ACC112 (cell line): ENCODE measurements at regions not wholly inside any gene's neighbourhood (a gene's known extent, or its start where the extent isn't known, plus 50 kb on each side); places are given as distances from the start of the nearest gene placed in this dataset.
"Not testable (repeated sequence)": the region's sequence is repeated elsewhere in the genome, so short reads cannot be mapped to it uniquely, and the experiment has no call there.

Source experiments
- H2AFZ ChIP-seq: fragments of 200-600 bp; sonication (generic); one replicate; pipeline ENCODE4 v1.6.0; 2017; ENCODE audit warnings: antibody characterized with exemption, low read length; ENCODE audit not compliant: unreplicated experiment
- H3K27ac ChIP-seq: fragments of 200-600 bp; sonication (generic); 2 replicates; pipeline ENCODE4 v1.5.1; 2014; ENCODE audit warnings: low read depth, mild to moderate bottlenecking, antibody characterized with exemption, low read length, moderate library complexity
- H3K27me3 ChIP-seq: fragments of 200-600 bp; sonication (generic); 2 replicates; pipeline ENCODE4 v1.6.1; 2014; ENCODE audit warnings: mild to moderate bottlenecking, antibody characterized with exemption, low read length, moderate library complexity, mixed read lengths; ENCODE audit not compliant: insufficient read depth
- H3K36me3 ChIP-seq: fragments of 200-600 bp; sonication (generic); 2 replicates; pipeline ENCODE4 v1.6.1; 2016; ENCODE audit warnings: mild to moderate bottlenecking, antibody characterized with exemption, low read length, moderate library complexity, mixed read lengths; ENCODE audit not compliant: insufficient read depth
- H3K4me1 ChIP-seq: fragments of 200-600 bp; sonication (generic); one replicate; pipeline ENCODE4 v1.6.1; 2016; ENCODE audit warnings: low read length, mixed read lengths; ENCODE audit not compliant: insufficient read depth, unreplicated experiment, control insufficient read depth
- H3K4me3 ChIP-seq: fragments of 200-600 bp; sonication (generic); 2 replicates; pipeline ENCODE4 v1.5.1; 2014; ENCODE audit warnings: mild to moderate bottlenecking, low read depth, low read length
- H3K79me2 ChIP-seq: fragments of 200-600 bp; sonication (generic); one replicate; pipeline ENCODE4 v1.6.0; 2016; ENCODE audit warnings: low read length; ENCODE audit not compliant: control insufficient read depth, unreplicated experiment, insufficient read depth

GRCh38 chr2:242056026-242056425 is 186.5 kb downstream of the RTP5 start:
- H3K79me2 ChIP-seq: no peaks in the 10 kb centered on the region

GRCh38 chr2:242056785-242057184 is 187.3 kb downstream of the RTP5 start:
- H3K27ac ChIP-seq: no peak overlapping the region
- no peaks in the 10 kb centered on the region for H3K4me1 ChIP-seq
- no peaks in the 10 kb centered on the region for H3K79me2 ChIP-seq
- no peaks in the 10 kb centered on the region for H3K36me3 ChIP-seq
- H3K27me3 ChIP-seq: peaks cover 23% of the 10 kb centered on the region
- no peak overlapping the region for H2AFZ ChIP-seq
- no peak overlapping the region for H3K4me3 ChIP-seq

More at GRCh38 chr2:242056026-242056425, 186.5 kb downstream of the RTP5 start:
- H3K27ac ChIP-seq: no peak overlapping the region
- H3K4me3 ChIP-seq: no peak overlapping the region
- no peak overlapping the region for H2AFZ ChIP-seq
- no peaks in the 10 kb centered on the region for H3K4me1 ChIP-seq
- peaks cover 23% of the 10 kb centered on the region for H3K27me3 ChIP-seq
- H3K36me3 ChIP-seq: no peaks in the 10 kb centered on the region

- Histone ChIP-seq H3K27ac (no peak overlapping the region), H3K36me3 (no peaks in the 10 kb centered on the region), H3K27me3 (peaks cover 22% of the 10 kb centered on the region), H3K4me3 (no peak overlapping the region), H3K79me2 (no peaks in the 10 kb centered on the region), H3K4me1 (no peaks in the 10 kb centered on the region), H2AFZ (no peak overlapping the region)
Observed at GRCh38 chr2:242057379-242058040, 188.0 kb downstream of the RTP5 start.

DNA sequence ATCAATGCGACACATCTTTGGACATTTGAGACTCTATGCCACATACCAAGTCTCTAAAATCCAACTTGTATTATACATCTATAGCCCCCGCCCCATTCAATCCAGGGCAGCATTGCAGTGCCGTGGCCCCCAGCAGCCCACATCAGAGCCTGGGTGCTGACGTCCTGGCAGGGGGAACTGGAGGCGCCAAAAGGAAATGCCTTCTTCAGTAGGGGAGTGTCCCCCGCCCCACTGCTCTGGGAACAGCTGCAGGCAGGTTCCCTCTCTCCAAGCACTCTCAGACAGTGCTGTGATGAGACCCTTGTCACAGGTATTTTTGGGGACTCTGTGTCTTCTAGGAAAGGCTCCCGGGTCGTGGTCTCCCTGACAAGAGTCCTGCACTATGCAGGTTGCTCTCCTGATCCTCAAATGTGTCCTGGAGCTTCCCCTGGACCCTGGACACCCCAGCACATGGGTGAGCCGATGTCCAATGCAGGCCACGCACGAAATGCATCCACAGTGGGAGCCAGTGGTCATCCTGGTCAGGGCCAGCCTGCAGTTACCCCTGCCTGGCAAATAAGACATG is 188.7 kb downstream of the RTP5 start:
- no peaks in the 10 kb centered on the region for H3K36me3 ChIP-seq
- peaks cover 15% of the 10 kb centered on the region for H3K27me3 ChIP-seq
- H3K4me3 ChIP-seq: no peak overlapping the region
- no peaks in the 10 kb centered on the region for H3K4me1 ChIP-seq
- H2AFZ ChIP-seq: no peak overlapping the region
- H3K27ac ChIP-seq: no peak overlapping the region
- no peaks in the 10 kb centered on the region for H3K79me2 ChIP-seq

DNA sequence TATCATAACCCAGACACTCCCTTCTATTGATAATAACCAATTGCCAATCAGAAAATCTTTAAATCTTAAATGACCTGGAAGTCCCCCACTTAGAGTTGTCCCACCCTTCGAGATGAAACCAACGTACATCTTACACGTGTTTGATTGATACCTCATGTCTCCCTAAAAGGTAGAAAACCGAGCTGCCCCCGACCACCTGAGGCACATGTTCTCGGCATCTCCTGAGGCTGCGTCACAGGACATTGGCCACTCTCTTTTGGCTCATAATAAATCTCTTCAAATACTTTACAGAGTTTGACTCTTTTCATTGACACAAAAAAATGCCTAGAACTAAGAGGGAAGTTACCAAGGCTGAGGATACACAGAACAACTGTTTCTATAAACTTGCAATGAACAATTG is 190.0 kb downstream of the RTP5 start:
- no peaks in the 10 kb centered on the region for H3K79me2 ChIP-seq
- H2AFZ ChIP-seq: no peak overlapping the region
- no peak overlapping the region for H3K4me3 ChIP-seq
- H3K27me3 ChIP-seq: peaks cover 13% of the 10 kb centered on the region
- H3K36me3 ChIP-seq: no peaks in the 10 kb centered on the region
- H3K4me1 ChIP-seq: no peaks in the 10 kb centered on the region
- no peak overlapping the region for H3K27ac ChIP-seq

GRCh38 chr2:242060212-242060835 is 190.8 kb downstream of the RTP5 start:
- no peaks in the 10 kb centered on the region for H3K36me3 ChIP-seq
- no peaks in the 10 kb centered on the region for H3K4me1 ChIP-seq
- H3K79me2 ChIP-seq: no peaks in the 10 kb centered on the region
- peaks cover 13% of the 10 kb centered on the region for H3K27me3 ChIP-seq
- no peak overlapping the region for H2AFZ ChIP-seq
- H3K4me3 ChIP-seq: no peak overlapping the region
- no peak overlapping the region for H3K27ac ChIP-seq

DNA sequence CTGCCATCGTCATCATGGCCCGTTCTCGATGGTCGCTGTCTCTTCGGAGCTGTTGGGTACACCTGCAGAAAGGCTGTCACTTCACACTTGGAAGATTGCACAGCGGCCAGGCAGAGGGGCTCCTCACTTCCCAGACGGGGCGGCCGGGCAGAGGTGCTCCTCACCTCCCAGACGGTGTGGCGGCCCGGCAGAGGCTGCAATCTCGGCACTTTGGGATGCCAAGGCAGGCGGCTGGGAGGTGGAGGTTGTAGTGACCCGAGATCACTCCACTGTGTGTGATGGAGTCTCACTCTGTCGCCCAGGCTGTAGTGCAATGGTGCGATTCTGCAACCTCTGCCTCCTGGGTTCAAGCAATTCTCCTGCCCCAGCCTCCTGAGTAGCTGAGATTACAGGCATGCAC is 192.4 kb downstream of the RTP5 start:
- H3K4me3 ChIP-seq, H2AFZ ChIP-seq, H3K27ac ChIP-seq, H3K4me1 ChIP-seq, H3K27me3 ChIP-seq, H3K79me2 ChIP-seq, H3K36me3 ChIP-seq: not testable (repeated sequence)

DNA sequence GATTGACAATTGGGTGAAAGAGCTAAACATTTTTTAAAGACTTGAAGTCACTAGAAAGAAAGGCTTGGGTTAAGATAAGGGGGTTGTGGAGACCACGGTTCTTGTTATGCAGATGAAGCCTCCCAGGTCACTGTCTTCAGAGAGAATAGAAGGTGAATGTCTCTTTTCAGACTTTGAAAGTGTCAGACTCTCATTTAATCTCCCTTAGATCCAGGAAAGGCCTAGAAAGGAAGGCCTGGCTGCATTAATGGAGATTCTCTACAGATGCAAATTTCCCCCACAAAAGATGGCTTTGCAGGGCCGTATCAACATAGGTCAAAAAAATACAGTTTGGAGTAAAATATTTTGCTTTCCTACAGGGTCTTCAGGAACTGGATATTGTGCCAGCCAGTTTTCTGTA is 193.9 kb downstream of the RTP5 start:
- H2AFZ ChIP-seq: no peak overlapping the region
- no peak overlapping the region for H3K27ac ChIP-seq
- no peak overlapping the region for H3K4me3 ChIP-seq
- H3K4me1 ChIP-seq: no peaks in the 10 kb centered on the region
- no peaks in the 10 kb centered on the region for H3K27me3 ChIP-seq
- H3K36me3 ChIP-seq: no peaks in the 10 kb centered on the region
- no peaks in the 10 kb centered on the region for H3K79me2 ChIP-seq

DNA sequence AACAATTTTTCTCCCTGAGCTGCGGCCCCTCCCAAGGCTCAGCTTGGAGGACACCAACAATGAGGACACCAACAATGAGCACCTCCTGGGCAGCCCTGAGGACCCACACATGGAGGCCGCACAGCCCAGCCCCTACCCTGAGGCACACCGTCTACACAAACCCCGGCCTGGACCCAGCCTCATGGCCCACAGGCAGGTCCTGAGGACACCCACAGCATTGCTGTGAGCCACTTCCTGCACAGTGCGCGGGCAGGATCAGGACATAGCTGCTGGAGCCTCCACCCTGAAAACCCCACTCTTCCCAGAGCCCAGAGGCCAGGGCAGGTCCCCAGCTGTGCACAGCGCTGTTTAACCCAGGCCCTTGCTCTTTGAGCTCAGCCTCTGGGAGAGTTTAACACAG is 194.3 kb downstream of the RTP5 start:
- no peaks in the 10 kb centered on the region for H3K4me1 ChIP-seq
- no peaks in the 10 kb centered on the region for H3K27me3 ChIP-seq
- no peak overlapping the region for H2AFZ ChIP-seq
- no peak overlapping the region for H3K4me3 ChIP-seq
- H3K79me2 ChIP-seq: no peaks in the 10 kb centered on the region
- no peaks in the 10 kb centered on the region for H3K36me3 ChIP-seq
- H3K27ac ChIP-seq: no peak overlapping the region

GRCh38 chr2:242064364-242065250 is 195.1 kb downstream of the RTP5 start:
- Histone ChIP-seq H3K4me3 (no peak overlapping the region), H3K36me3 (no peaks in the 10 kb centered on the region), H3K4me1 (no peaks in the 10 kb centered on the region), H3K27ac (no peak overlapping the region), H2AFZ (no peak overlapping the region), H3K27me3 (no peaks in the 10 kb centered on the region), H3K79me2 (no peaks in the 10 kb centered on the region)
